Right lobe of liver (tissue), 4 donors: ENCODE measurements at regions not wholly inside any gene's neighbourhood (a gene's known extent, or its start where the extent isn't known, plus 50 kb on each side); places are given as distances from the start of the nearest gene placed in this dataset.

Experiments used
- POLR2A ChIP-seq: fragments of 450-650 bp; IDR thresholded peaks from one replicate; pipeline ENCODE4 v1.6.1; 2017; ENCODE audit warnings: antibody characterized with exemption, mild to moderate bottlenecking
- TF ChIP-seq, protein P1 (sequence below), 4 donors: fragments of 200-600 bp in 3 of 4; fragments of 450-650 bp in 1 of 4; IDR thresholded peaks; one replicate each; pipeline versions ENCODE4 v1.5.1 to v1.8.0; 2016 to 2022; ENCODE audit warnings: antibody characterized with exemption in 4 of 4, mild to moderate bottlenecking in 2 of 4
- donor health status: DM: no; HTN: no; CAD: no.
- donor health status: DM: no; HTN: no; CAD: no.
- donor health status: DM: no; HTN: yes; CAD: no.

- TF ChIP-seq, protein P1, sequence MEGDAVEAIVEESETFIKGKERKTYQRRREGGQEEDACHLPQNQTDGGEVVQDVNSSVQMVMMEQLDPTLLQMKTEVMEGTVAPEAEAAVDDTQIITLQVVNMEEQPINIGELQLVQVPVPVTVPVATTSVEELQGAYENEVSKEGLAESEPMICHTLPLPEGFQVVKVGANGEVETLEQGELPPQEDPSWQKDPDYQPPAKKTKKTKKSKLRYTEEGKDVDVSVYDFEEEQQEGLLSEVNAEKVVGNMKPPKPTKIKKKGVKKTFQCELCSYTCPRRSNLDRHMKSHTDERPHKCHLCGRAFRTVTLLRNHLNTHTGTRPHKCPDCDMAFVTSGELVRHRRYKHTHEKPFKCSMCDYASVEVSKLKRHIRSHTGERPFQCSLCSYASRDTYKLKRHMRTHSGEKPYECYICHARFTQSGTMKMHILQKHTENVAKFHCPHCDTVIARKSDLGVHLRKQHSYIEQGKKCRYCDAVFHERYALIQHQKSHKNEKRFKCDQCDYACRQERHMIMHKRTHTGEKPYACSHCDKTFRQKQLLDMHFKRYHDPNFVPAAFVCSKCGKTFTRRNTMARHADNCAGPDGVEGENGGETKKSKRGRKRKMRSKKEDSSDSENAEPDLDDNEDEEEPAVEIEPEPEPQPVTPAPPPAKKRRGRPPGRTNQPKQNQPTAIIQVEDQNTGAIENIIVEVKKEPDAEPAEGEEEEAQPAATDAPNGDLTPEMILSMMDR (IDR thresholded peaks at IDR 0.05) = no peak
- no peak for TF ChIP-seq POLR2A
Observed at GRCh38 chr16:49068224-49068623, 213.4 kb downstream of the CBLN1 start.
